ENCODE measurements at regions not wholly inside any gene's neighbourhood (a gene's known extent, or its start where the extent isn't known, plus 50 kb on each side); places are given as distances from the start of the nearest gene placed in this dataset.
"Not testable (repeated sequence)": the region's sequence is repeated elsewhere in the genome, so short reads cannot be mapped to it uniquely, and the experiment has no call there.

DNA sequence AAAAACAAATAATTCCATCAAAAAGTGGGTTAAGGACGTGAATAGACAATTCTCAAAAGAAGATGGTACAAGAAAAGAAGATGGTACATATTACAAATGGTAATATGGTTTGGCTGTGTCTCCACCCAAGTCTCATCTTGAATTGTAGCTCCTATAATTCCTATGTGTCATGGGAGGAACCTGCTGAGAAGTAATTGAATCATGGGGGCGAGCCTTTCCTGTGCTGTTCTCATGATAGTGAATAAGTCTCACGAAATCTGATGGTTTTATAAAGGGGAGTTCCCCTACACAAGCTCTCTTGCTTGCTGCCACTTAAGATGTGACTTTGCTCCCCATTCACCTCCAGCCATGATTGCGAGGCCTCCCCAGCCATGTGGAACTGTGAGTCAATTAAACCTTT lies 172.9 kb downstream of the C11orf91 start:
- TF ChIP-seq, protein P1, sequence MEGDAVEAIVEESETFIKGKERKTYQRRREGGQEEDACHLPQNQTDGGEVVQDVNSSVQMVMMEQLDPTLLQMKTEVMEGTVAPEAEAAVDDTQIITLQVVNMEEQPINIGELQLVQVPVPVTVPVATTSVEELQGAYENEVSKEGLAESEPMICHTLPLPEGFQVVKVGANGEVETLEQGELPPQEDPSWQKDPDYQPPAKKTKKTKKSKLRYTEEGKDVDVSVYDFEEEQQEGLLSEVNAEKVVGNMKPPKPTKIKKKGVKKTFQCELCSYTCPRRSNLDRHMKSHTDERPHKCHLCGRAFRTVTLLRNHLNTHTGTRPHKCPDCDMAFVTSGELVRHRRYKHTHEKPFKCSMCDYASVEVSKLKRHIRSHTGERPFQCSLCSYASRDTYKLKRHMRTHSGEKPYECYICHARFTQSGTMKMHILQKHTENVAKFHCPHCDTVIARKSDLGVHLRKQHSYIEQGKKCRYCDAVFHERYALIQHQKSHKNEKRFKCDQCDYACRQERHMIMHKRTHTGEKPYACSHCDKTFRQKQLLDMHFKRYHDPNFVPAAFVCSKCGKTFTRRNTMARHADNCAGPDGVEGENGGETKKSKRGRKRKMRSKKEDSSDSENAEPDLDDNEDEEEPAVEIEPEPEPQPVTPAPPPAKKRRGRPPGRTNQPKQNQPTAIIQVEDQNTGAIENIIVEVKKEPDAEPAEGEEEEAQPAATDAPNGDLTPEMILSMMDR (conservative IDR thresholded peaks at IDR 0.05; ENCODE audit: low read depth, low read length) = not testable (repeated sequence)
- TF ChIP-seq EZH2 (IDR thresholded peaks at IDR 0.05; ENCODE audit: low read length, unreplicated experiment); EZH2phosphoT487 (IDR thresholded peaks at IDR 0.05; ENCODE audit: borderline replicate concordance, low read length): not testable (repeated sequence)

All from PC-3 (cell line).